GM12873 (cell line): ENCODE measurements at regions not wholly inside any gene's neighbourhood (a gene's known extent, or its start where the extent isn't known, plus 50 kb on each side); places are given as distances from the start of the nearest gene placed in this dataset.

ENCODE experiments used
- CTCF ChIP-seq: IDR thresholded peaks from 2 replicates; pipeline ENCODE4 v1.5.1; 2012; ENCODE audit warnings: low read depth, mild to moderate bottlenecking, moderate library complexity, low read length, control low read depth; ENCODE audit not compliant: insufficient read depth; ENCODE audit errors: missing control alignments

- TF ChIP-seq CTCF: no peak
Observed at GRCh38 chr2:20509770-20510490, 63.1 kb downstream of the RHOB start.

GRCh38 chr2:20511130-20511529 lies 64.3 kb downstream of the RHOB start:
- TF ChIP-seq CTCF: no peak

- no peak for TF ChIP-seq CTCF
Observed at GRCh38 chr2:20512061-20512605, 65.3 kb downstream of the RHOB start.

GRCh38 chr2:20513946-20514345 lies 67.1 kb downstream of the RHOB start:
- no peak for TF ChIP-seq CTCF

- TF ChIP-seq CTCF: no peak
Observed at GRCh38 chr2:20514596-20515269, 67.9 kb downstream of the RHOB start.

GRCh38 chr2:20515290-20516220 lies 68.7 kb downstream of the RHOB start:
- TF ChIP-seq CTCF: no peak

GRCh38 chr2:20516291-20516645 lies 69.4 kb downstream of the RHOB start:
- TF ChIP-seq CTCF: no peak
